Activated naive CD4-positive, alpha-beta T cell treated with anti-CD3 and anti-CD28 coated beads, Interleukin-2, amount 50 U/mL, for 16 hours (primary cell): ENCODE measurements at regions not wholly inside any gene's neighbourhood (a gene's known extent, or its start where the extent isn't known, plus 50 kb on each side); places are given as distances from the start of the nearest gene placed in this dataset.
"Not testable (repeated sequence)": the region's sequence is repeated elsewhere in the genome, so short reads cannot be mapped to it uniquely, and the experiment has no call there.

Experiments used
- DNase-seq: peaks from one replicate; pipeline ENCODE4 v3.0.0-alpha.2; 2020

GRCh38 chr21:20452935-20453334 lies 545.3 kb upstream of the NCAM2 start:
- DNase-seq: no peak

- DNase-seq: no peak
Measured at GRCh38 chr21:20459838-20460237, 538.4 kb upstream of the NCAM2 start.

GRCh38 chr21:20463362-20463761 lies 534.8 kb upstream of the NCAM2 start:
- DNase-seq: no peak

GRCh38 chr21:20469361-20469760 lies 528.8 kb upstream of the NCAM2 start:
- DNase-seq: no peak

- no peak for DNase-seq
Measured at GRCh38 chr21:20486303-20486702, 511.9 kb upstream of the NCAM2 start.

- DNase-seq: not testable (repeated sequence)
Measured at GRCh38 chr21:20502915-20503314, 495.3 kb upstream of the NCAM2 start.

- DNase-seq: no peak
Measured at GRCh38 chr21:20507783-20508182, 490.4 kb upstream of the NCAM2 start.

- DNase-seq: no peak
Measured at GRCh38 chr21:20511216-20511880, 486.9 kb upstream of the NCAM2 start.

- no peak for DNase-seq
Measured at GRCh38 chr21:20515446-20515845, 482.8 kb upstream of the NCAM2 start.

GRCh38 chr21:20519076-20519475 lies 479.1 kb upstream of the NCAM2 start:
- DNase-seq: no peak

- DNase-seq: no peak
Measured at GRCh38 chr21:20522611-20523010, 475.6 kb upstream of the NCAM2 start.

GRCh38 chr21:20523191-20523590 lies 475.0 kb upstream of the NCAM2 start:
- DNase-seq: no peak

- DNase-seq: no peak
Measured at GRCh38 chr21:20527731-20528460, 470.3 kb upstream of the NCAM2 start.

- DNase-seq: no peak
Measured at GRCh38 chr21:20537130-20537529, 461.1 kb upstream of the NCAM2 start.

GRCh38 chr21:20538039-20538658 lies 460.1 kb upstream of the NCAM2 start:
- DNase-seq: no peak

GRCh38 chr21:20545454-20545853 lies 452.8 kb upstream of the NCAM2 start:
- DNase-seq: no peak

GRCh38 chr21:20551939-20552338 lies 446.3 kb upstream of the NCAM2 start:
- no peak for DNase-seq

GRCh38 chr21:20554785-20555184 lies 443.4 kb upstream of the NCAM2 start:
- DNase-seq: no peak

- DNase-seq: no peak
Measured at GRCh38 chr21:20570824-20571232, 427.4 kb upstream of the NCAM2 start.

- DNase-seq: no peak
Measured at GRCh38 chr21:20572582-20572981, 425.6 kb upstream of the NCAM2 start.

GRCh38 chr21:20581361-20581760 lies 416.8 kb upstream of the NCAM2 start:
- DNase-seq: no peak

GRCh38 chr21:20591284-20591683 lies 406.9 kb upstream of the NCAM2 start:
- DNase-seq: no peak

- DNase-seq: no peak
Measured at GRCh38 chr21:20592463-20592862, 405.7 kb upstream of the NCAM2 start.

GRCh38 chr21:20603236-20603635 lies 395.0 kb upstream of the NCAM2 start:
- no peak for DNase-seq
